GM21723 (cell line): ENCODE measurements at regions not wholly inside any gene's neighbourhood (a gene's known extent, or its start where the extent isn't known, plus 50 kb on each side); places are given as distances from the start of the nearest gene placed in this dataset.
"Not testable (repeated sequence)": the region's sequence is repeated elsewhere in the genome, so short reads cannot be mapped to it uniquely, and the experiment has no call there.

Source experiments
- ATAC-seq: cut with Tn5 transposase; IDR thresholded peaks from one replicate; pipeline ENCODE4 v1.9.1; 2021; ENCODE audit warnings: mild to moderate bottlenecking, moderate library complexity; ENCODE audit not compliant: unreplicated experiment

DNA sequence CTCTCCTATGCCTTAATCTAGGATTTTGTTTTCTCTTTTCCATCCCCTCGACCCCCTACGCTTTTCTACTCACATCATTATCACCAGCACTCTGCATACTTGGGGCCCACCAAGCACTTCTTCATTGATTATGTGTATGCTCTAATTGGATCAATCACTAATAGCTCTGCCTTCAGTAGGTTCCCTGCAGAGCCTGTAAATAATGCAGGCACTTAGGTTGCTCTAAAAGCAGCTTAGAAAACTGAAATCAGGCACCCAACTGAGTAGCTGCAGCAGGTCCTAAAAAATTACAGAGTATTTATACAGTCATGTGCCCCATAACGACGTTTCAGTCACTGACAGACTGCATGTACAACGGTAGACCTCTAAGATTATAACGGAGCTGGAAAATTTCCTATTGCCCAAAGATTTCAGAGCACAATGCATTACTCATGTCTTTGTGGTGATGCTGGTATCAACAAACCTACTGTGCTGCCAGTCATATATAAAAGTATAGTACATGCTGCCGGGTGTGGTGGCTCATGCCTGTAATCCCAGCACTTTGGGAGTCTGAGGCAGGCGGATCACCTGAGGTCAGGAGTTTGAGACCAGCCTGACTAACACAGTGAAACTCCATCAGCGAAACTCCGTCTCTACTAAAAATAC lies 280.4 kb downstream of the HS3ST3B1 start:
- no peak for ATAC-seq

DNA sequence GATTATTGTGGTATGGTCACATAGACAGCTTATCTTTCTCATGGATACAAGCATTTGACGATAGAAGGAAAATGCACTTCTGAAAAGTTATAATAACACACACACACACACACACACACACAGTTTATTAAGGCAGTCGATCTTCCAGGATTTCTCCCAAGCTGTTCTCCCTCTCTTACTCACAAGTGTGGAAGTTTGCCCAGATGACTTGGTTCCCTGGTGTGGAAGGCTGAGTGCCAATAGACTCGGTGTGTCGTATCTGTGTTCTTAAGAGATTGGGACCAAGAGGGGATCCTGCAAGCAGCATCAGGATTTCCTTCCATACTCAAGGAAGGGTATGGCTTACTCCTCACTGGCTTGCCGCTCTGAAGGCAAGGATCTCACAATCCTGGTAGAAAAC lies 279.6 kb downstream of the HS3ST3B1 start:
- ATAC-seq = no peak

GRCh38 chr17:14579716-14580115 lies 278.8 kb downstream of the HS3ST3B1 start:
- ATAC-seq = no peak

DNA sequence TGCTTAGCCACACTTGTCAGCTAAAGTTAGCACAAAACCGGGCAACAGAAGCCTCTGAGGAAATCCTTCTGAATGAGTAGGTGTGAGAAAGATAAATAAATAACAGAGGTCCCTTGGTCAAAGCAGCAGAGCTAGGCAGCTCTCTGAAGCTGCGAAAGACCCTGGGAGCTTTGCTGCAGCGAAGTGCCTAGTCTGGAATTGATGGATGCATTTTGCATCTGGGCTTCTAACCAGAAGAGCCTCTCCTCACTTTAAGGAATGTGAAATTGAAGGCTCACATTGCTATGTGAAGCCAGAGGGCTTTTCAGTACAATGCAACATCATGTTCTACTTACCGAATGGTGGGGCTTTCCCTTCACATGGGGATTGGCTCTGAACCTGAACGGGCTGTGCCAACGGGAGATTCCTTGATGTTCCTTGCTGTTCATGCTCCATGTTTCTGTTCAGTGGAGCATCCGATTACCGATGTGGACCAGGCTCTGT lies 274.6 kb downstream of the HS3ST3B1 start:
- ATAC-seq = no peak

DNA sequence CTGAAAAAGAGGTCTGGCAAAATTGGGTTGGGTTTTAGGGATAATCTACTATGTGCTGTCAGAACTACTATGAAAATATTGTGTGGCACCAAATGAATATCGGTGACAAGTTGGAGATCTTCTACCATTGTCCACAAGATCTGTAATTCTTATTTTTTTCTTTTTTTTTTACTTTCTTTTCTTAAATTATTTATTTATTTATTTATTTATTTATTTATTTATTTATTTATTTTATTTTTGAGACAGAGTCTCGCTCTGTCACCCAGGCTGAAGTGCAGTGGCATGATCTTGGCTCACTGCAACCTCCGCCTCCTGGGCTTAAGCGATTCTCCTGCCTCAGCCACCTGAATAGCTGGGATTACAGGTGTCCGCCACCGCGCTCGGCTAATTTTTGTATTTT lies 259.4 kb downstream of the HS3ST3B1 start:
- ATAC-seq = not testable (repeated sequence)

DNA sequence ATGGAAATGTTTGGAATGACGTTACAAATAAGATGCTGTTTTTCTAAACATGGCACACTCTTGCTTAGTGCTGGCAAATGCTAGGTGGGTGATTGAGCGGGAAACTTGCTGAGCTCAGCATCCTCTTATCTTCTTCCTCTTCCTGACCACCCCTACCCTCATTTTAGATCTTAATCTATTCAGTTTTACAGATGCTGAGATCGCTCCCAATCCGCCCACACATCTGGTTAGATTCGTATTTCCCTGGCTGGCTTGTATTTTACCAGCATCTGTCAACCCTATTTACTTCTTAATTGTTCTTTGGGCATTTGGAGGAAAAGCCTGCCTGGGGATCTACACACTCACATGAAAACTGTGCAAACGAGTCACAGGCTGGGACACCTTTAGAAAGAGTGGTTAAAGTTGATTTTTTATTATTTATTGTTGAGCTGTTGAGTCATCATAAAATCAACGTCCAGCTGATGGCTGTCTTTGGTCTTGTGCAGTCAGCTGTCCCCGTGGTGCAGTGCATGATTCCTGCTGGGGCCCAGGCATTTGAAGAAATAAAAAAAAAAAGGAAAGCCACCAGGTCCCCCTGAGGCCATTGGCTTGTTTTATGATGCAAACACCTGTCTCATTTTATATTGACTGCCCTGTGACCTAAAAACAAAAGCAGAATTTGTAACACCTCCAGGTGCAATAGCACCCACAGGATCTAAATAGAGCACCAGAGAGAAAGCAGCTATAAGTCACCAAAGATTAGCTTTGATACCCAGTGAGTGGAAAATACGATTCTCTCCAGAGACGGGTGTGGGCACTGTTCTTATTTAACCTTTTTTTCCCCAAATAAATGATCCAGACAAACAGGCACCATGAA lies 258.6 kb downstream of the HS3ST3B1 start:
- ATAC-seq = no peak

GRCh38 chr17:14557480-14557879 lies 256.6 kb downstream of the HS3ST3B1 start:
- no peak for ATAC-seq

DNA sequence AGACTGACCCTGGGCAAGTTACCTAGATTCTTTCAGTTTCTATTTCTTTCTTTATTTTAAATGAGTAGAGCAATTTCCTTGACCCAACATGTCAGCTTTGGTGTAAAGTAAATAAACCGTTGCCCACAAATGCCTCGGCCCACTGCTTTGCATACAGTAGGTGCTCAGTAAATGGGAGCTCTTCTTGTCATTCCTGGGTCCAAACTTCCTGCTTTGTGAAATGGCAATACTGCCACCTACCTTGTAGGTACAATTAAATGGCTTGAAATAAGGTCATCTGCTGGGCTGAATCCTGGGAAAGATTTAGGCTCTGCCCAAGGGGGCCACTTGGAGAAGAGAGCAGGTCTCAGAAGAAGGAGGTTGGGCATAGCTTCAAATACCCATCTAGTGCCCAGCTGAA lies 253.0 kb downstream of the HS3ST3B1 start:
- ATAC-seq = no peak

DNA sequence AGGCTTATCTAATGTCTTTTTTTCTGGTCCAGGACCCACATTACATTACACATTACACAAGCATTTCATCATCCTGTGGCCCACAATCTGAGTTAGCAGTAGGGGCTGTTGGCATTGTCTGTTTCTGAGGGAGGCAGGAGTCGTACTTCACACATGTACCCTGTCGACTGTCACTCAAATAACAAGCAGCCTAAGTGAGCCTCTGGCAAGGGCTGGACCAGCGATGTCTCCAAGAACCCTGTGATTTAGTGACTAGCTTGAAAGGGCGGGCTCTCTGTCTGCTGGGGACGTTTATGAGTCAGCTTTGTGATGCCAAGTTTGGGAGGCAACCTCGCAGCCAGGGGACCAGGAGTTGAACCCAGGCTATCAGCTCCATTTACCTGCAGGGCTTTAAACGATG lies 251.4 kb downstream of the HS3ST3B1 start:
- ATAC-seq = no peak

DNA sequence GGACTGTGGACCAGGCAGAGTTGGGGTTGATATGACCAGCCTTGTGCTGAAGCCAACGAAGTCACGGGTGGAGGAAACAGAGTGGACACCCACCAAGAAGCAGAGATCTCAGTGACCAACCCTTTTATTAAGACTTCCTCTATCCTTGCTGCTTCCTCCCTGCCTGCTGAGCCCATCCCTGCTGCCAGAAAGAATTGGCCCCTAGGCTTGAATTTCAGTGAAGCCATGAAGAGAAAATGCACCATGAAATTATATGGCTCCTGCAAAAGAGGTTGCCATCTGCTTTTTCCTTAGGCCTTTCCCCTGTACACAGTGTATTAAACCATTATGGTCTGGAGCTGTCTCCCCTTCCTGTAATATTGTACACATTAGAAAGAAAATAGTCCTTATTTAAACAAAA lies 246.7 kb downstream of the HS3ST3B1 start:
- no peak for ATAC-seq

DNA sequence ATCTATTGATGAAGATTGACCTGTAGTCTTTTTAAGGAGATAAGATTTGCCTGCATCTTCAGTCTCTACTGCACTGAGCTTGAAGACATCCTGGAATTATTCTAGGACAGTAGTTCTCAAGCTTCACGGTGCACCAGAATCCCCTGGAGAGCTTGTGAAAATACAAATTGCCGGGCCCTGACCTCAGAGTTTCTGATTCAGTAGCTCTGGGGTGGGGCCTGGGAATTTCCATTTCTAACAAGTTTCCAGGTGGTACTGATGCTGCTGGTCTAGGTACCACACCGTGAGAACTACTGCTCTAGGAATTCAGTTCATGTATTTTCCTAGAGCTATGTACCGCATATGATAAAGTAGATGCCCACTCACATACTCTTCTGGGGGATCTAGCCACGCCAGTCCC lies 246.1 kb downstream of the HS3ST3B1 start:
- no peak for ATAC-seq

GRCh38 chr17:14545156-14545906 lies 244.4 kb downstream of the HS3ST3B1 start:
- ATAC-seq = no peak

GRCh38 chr17:14541714-14542113 lies 240.8 kb downstream of the HS3ST3B1 start:
- ATAC-seq = no peak

GRCh38 chr17:14539801-14540200 lies 238.9 kb downstream of the HS3ST3B1 start:
- no peak for ATAC-seq

- not testable (repeated sequence) for ATAC-seq
Measured at GRCh38 chr17:14532242-14532641, 231.4 kb downstream of the HS3ST3B1 start.

GRCh38 chr17:14525551-14526455 lies 224.9 kb downstream of the HS3ST3B1 start:
- no peak for ATAC-seq

DNA sequence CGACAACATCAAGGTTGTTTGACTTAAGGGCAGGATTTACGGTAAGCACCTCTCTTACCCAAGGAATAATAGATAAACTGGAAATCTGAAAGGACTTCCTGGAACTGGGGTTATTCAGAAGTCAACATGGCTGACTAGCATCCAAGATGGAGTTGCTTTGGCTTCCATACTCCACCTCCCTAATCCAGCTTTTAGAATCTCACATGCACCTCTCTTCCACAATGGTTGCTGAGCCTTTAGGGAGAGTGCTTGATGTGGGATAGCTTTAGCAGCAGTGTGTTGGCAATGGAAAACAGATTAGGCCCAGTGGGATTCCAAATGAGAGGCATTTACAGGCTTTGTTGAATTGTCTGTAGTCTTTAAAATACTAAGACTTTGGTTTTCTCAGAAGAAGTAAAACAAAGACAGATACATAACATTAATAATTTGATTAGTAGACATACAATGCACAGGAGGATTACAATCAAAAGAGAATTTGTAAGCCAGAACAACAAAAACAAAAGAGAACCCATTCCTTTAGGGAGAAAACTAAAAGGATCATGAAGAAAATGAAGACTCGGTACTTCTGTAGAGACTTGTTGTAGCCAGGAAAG lies 222.0 kb downstream of the HS3ST3B1 start:
- ATAC-seq = no peak

- not testable (repeated sequence) for ATAC-seq
Measured at GRCh38 chr17:14518919-14519318, 218.0 kb downstream of the HS3ST3B1 start.

DNA sequence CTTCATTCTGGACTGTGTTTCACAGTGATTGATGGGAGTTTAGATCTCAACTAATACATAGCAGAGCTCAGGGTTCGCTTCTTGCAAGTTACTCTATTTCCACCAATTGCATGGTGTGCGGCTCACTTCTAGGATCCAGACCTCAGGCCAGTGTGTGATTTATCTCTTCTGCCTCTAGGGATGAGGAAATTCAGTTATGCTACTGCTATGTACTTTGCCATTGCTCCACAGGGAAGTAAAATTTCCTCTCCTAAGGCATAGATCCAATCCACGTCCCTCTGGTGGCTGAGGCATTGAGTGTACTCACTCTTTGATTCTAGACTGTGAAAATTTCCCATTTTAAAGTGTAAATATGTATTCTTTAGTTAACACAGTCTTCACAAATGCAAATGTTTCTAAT lies 214.1 kb downstream of the HS3ST3B1 start:
- no peak for ATAC-seq

GRCh38 chr17:14513835-14514234 lies 213.0 kb downstream of the HS3ST3B1 start:
- ATAC-seq = no peak
